ENCODE measurements at regions not wholly inside any gene's neighbourhood (a gene's known extent, or its start where the extent isn't known, plus 50 kb on each side); places are given as distances from the start of the nearest gene placed in this dataset.
A peak's percentile ranks its signal among the peaks of the same experiment; 100 is the strongest.

- H3K9ac ChIP-seq (ENCODE audit: insufficient read depth in 1 of 2, low read length in 2 of 2): no peak overlapping the region
- peak; percentile 32 to 69 (median 64) for DNase-seq
- H3K36me3 ChIP-seq (ENCODE audit: control insufficient read depth in 4 of 4, insufficient read depth in 4 of 4, low read length in 4 of 4): no peaks in the 10 kb centered on the region
- H3K4me1 ChIP-seq (ENCODE audit: control insufficient read depth in 5 of 5, insufficient read depth in 5 of 5, low read length in 5 of 5): peaks cover 0 to 12% (median 0%) of the 10 kb centered on the region in 5 donors
- no peaks in the 10 kb centered on the region for H3K27me3 ChIP-seq (ENCODE audit: control insufficient read depth in 3 of 3, insufficient read depth in 3 of 3, low read length in 2 of 3)
- H3K9me3 ChIP-seq (ENCODE audit: control insufficient read depth in 4 of 4, insufficient read depth in 3 of 4, low read length in 3 of 4): no peaks in the 10 kb centered on the region
- no peak overlapping the region for H3K27ac ChIP-seq (ENCODE audit: low read depth in 1 of 2, low read length in 1 of 2)
- TF ChIP-seq CTCF (IDR thresholded peaks at IDR 0.05; ENCODE audit: control extremely low read depth, extremely low read depth): no peak
- ATAC-seq (ENCODE audit: insufficient read depth, low FRiP score): peak; percentile 17
- H3K4me3 ChIP-seq: no peak overlapping the region
- 23 to 24% methylated on average over 4 of the region's 4 CpGs for WGBS, 2 donors
Observed at GRCh38 chr7:41007351-41007751, 695.5 kb downstream of the INHBA start.

DNA sequence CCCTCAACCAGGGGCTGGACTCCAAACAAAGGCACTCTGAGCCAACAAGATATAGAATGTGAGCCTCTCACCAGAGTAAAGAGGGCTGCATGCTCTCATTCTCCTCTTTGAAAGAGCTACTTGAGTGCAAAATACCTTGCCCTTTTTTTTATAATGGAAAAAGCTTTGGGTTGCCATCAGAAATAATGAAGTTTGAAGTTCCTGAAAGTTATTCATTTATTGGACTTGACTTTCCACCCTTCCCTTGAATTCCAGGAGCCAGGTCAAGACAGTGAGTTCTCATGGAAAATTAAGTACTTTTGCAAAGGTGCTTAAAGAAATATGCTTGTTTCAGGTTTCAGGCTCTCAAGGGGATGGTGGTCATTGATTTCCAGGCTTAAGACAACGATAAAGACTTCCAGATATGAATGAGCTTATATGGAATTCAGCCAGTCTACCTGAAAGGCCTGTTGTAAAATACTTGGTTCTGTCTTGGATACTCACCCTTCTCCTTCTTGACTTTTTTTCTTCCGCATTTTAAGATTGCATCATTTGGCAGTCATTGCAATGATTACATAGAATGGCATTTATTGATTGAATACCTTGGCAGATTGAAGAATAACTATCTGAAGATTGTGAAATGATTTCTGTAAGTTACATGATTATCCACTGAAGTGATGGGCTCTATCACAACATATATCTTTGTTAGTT lies 696.4 kb downstream of the INHBA start:
- Histone ChIP-seq H3K9ac (ENCODE audit: insufficient read depth in 1 of 2, low read length in 2 of 2) (no peak overlapping the region), H3K9me3 (ENCODE audit: control insufficient read depth in 4 of 4, insufficient read depth in 3 of 4, low read length in 3 of 4) (no peaks in the 10 kb centered on the region), H3K4me1 (ENCODE audit: control insufficient read depth in 5 of 5, insufficient read depth in 5 of 5, low read length in 5 of 5) (peaks cover 0 to 12% (median 0%) of the 10 kb centered on the region in 5 donors), H3K4me3 (no peak overlapping the region), H3K36me3 (ENCODE audit: control insufficient read depth in 4 of 4, insufficient read depth in 4 of 4, low read length in 4 of 4) (no peaks in the 10 kb centered on the region), H3K27me3 (ENCODE audit: control insufficient read depth in 3 of 3, insufficient read depth in 3 of 3, low read length in 2 of 3) (no peaks in the 10 kb centered on the region), H3K27ac (ENCODE audit: low read depth in 1 of 2, low read length in 1 of 2) (no peak overlapping the region)
- DNase-seq (peak in 1 of 3 donors; percentile 32), ATAC-seq (ENCODE audit: insufficient read depth, low FRiP score) (no peak)
- no peak for TF ChIP-seq CTCF (IDR thresholded peaks at IDR 0.05; ENCODE audit: control extremely low read depth, extremely low read depth)
- 63 to 64% methylated on average over 2 of the region's 2 CpGs for WGBS, 2 donors

GRCh38 chr7:41005374-41005901 lies 697.5 kb downstream of the INHBA start:
- DNase-seq: no peak
- ATAC-seq (ENCODE audit: insufficient read depth, low FRiP score): no peak
- Histone ChIP-seq H3K9me3 (ENCODE audit: control insufficient read depth in 4 of 4, insufficient read depth in 3 of 4, low read length in 3 of 4) (no peaks in the 10 kb centered on the region), H3K4me3 (no peak overlapping the region), H3K9ac (ENCODE audit: insufficient read depth in 1 of 2, low read length in 2 of 2) (no peak overlapping the region), H3K27me3 (ENCODE audit: control insufficient read depth in 3 of 3, insufficient read depth in 3 of 3, low read length in 2 of 3) (no peaks in the 10 kb centered on the region), H3K4me1 (ENCODE audit: control insufficient read depth in 5 of 5, insufficient read depth in 5 of 5, low read length in 5 of 5) (peaks cover 0 to 12% (median 0%) of the 10 kb centered on the region in 5 donors), H3K36me3 (ENCODE audit: control insufficient read depth in 4 of 4, insufficient read depth in 4 of 4, low read length in 4 of 4) (no peaks in the 10 kb centered on the region), H3K27ac (ENCODE audit: low read depth in 1 of 2, low read length in 1 of 2) (no peak overlapping the region)
- TF ChIP-seq CTCF (IDR thresholded peaks at IDR 0.05; ENCODE audit: control extremely low read depth, extremely low read depth): no peak
- 71 to 72% methylated on average over 2 of the region's 2 CpGs for WGBS, 2 donors
